ENCODE measurements at regions not wholly inside any gene's neighbourhood (a gene's known extent, or its start where the extent isn't known, plus 50 kb on each side); places are given as distances from the start of the nearest gene placed in this dataset.

GRCh38 chr2:239905884-239906654 is 119.1 kb downstream of the NDUFA10 start:
- DNase-seq (ENCODE audit: extremely low read depth, low read depth, low spot score): no peak

- DNase-seq (ENCODE audit: extremely low read depth, low read depth, low spot score): no peak
These were observed 119.8 kb downstream of the NDUFA10 start for GRCh38 chr2:239905306-239905705.

- no peak for DNase-seq (ENCODE audit: extremely low read depth, low read depth, low spot score)
These were observed 120.6 kb downstream of the NDUFA10 start for GRCh38 chr2:239904496-239904895.

GRCh38 chr2:239903803-239904202 is 121.3 kb downstream of the NDUFA10 start:
- DNase-seq (ENCODE audit: extremely low read depth, low read depth, low spot score): no peak

- DNase-seq (ENCODE audit: extremely low read depth, low read depth, low spot score): no peak
These were observed 121.9 kb downstream of the NDUFA10 start for GRCh38 chr2:239903210-239903609.

GRCh38 chr2:239902749-239903201 is 122.4 kb downstream of the NDUFA10 start:
- no peak for DNase-seq (ENCODE audit: extremely low read depth, low read depth, low spot score)

- no peak for DNase-seq (ENCODE audit: extremely low read depth, low read depth, low spot score)
These were observed 126.7 kb downstream of the NDUFA10 start for GRCh38 chr2:239898292-239898925.

GRCh38 chr2:239897596-239898235 is 127.4 kb downstream of the NDUFA10 start:
- DNase-seq (ENCODE audit: extremely low read depth, low read depth, low spot score): no peak

- DNase-seq (ENCODE audit: extremely low read depth, low read depth, low spot score): no peak
These were observed 129.1 kb downstream of the NDUFA10 start for GRCh38 chr2:239896075-239896474.

- DNase-seq (ENCODE audit: extremely low read depth, low read depth, low spot score): no peak
These were observed 129.5 kb downstream of the NDUFA10 start for GRCh38 chr2:239895669-239896068.

GRCh38 chr2:239895116-239895515 is 130.0 kb downstream of the NDUFA10 start:
- DNase-seq (ENCODE audit: extremely low read depth, low read depth, low spot score): no peak

- no peak for DNase-seq (ENCODE audit: extremely low read depth, low read depth, low spot score)
These were observed 130.9 kb downstream of the NDUFA10 start for GRCh38 chr2:239894276-239894675.

GRCh38 chr2:239893236-239893515 is 132.0 kb downstream of the NDUFA10 start:
- no peak for DNase-seq (ENCODE audit: extremely low read depth, low read depth, low spot score)

- DNase-seq (ENCODE audit: extremely low read depth, low read depth, low spot score): no peak
These were observed 132.5 kb downstream of the NDUFA10 start for GRCh38 chr2:239892441-239893235.

GRCh38 chr2:239891698-239892097 is 133.4 kb downstream of the NDUFA10 start:
- no peak for DNase-seq (ENCODE audit: extremely low read depth, low read depth, low spot score)

- DNase-seq (ENCODE audit: extremely low read depth, low read depth, low spot score): no peak
These were observed 134.9 kb downstream of the NDUFA10 start for GRCh38 chr2:239890206-239890746.

- no peak for DNase-seq (ENCODE audit: extremely low read depth, low read depth, low spot score)
These were observed 135.5 kb downstream of the NDUFA10 start for GRCh38 chr2:239889641-239890121.

GRCh38 chr2:239887604-239888003 is 137.5 kb downstream of the NDUFA10 start:
- DNase-seq (ENCODE audit: extremely low read depth, low read depth, low spot score): no peak

GRCh38 chr2:239886781-239887180 is 138.4 kb downstream of the NDUFA10 start:
- no peak for DNase-seq (ENCODE audit: extremely low read depth, low read depth, low spot score)

GRCh38 chr2:239884875-239885274 is 140.3 kb downstream of the NDUFA10 start:
- no peak for DNase-seq (ENCODE audit: extremely low read depth, low read depth, low spot score)

- DNase-seq (ENCODE audit: extremely low read depth, low read depth, low spot score): no peak
These were observed 141.1 kb downstream of the NDUFA10 start for GRCh38 chr2:239884051-239884405.

All from glomerular endothelial cell (primary cell).